HCT116 (cell line): ENCODE measurements at regions not wholly inside any gene's neighbourhood (a gene's known extent, or its start where the extent isn't known, plus 50 kb on each side); places are given as distances from the start of the nearest gene placed in this dataset.

Experiments used
- ATAC-seq: fragments of 200-7000 bp; cut with Tn5 transposase; 2 replicates; pipeline ENCODE4 v1.9.1; 2020; ENCODE audit warnings: mild to moderate bottlenecking, moderate library complexity
- BruUV-seq: library from RNA; stranded (reverse); fragments of 400-500 nt; replicated peaks from 2 replicates; lab custom pipeline; 2021; lab: Mats Ljungman, UMichigan
- CTCF ChIA-PET: fragments of 300-600 bp; sonication (Branson Sonifier 250); formaldehyde crosslinking; loops from one replicate; lab custom pipeline; 2021; ENCODE audit warnings: antibody characterized with exemption; lab: Charles Lee
- POLR2A ChIA-PET: fragments of 300-600, 350-600 bp; sonication (Branson Sonifier 250); formaldehyde crosslinking; loops from one replicate; lab custom pipeline; 2021; ENCODE audit warnings: antibody characterized with exemption; lab: Charles Lee
- RAD21 ChIA-PET, 2 experiments: fragments of 300-600 bp; sonication (Branson Sonifier 250); formaldehyde crosslinking; loops; one replicate each; lab custom pipeline; 2023; ENCODE audit warnings: low total read pairs in 2 of 2; ENCODE audit not compliant: uncharacterized antibody in 2 of 2, unreplicated experiment in 2 of 2, low non-redundant PET in 1 of 2; lab: Charles Lee
- DNase-seq: peaks from one replicate; pipeline ENCODE4 v3.0.0-alpha.2; 2010; ENCODE audit warnings: low read depth, low spot score
- H2AFZ ChIP-seq: fragments of 200-600 bp; shearing (Covaris generic), sonication (generic); 2 replicates; pipeline ENCODE4 v1.6.1; 2017; ENCODE audit warnings: low read depth, mixed run types, mixed read lengths, antibody characterized with exemption, low read length; ENCODE audit not compliant: poor library complexity, severe bottlenecking
- H3K27ac ChIP-seq: 2 replicates; pipeline ENCODE4 v1.5.1; 2012; ENCODE audit warnings: low read depth, low read length
- H3K27me3 ChIP-seq: fragments of 200-600 bp; sonication (generic); 2 replicates; pipeline ENCODE4 v1.6.1; 2016; ENCODE audit warnings: mixed run types, low read length, mixed read lengths; ENCODE audit not compliant: insufficient read depth
- H3K36me3 ChIP-seq, 2 experiments: fragments of 200-500 bp in 1 of 2; fragments of 200-600 bp in 1 of 2; sonication (Bioruptor generic) in 1 of 2; sonication (generic) in 1 of 2; 2 replicates each; pipeline versions ENCODE4 v1.5.1 to v1.6.1; 2014 to 2016; ENCODE audit warnings: low read length in 2 of 2, inconsistent platforms in 1 of 2, mixed read lengths in 1 of 2, mixed run types in 1 of 2; ENCODE audit not compliant: insufficient read depth in 2 of 2, control insufficient read depth in 1 of 2
- H3K4me1 ChIP-seq, 2 experiments: fragments of 200-600 bp in 1 of 2; sonication (generic) in 1 of 2; 2 replicates each; pipeline versions ENCODE4 v1.5.1 to v1.6.1; 2012 to 2017; ENCODE audit warnings: low read length in 2 of 2, inconsistent platforms in 1 of 2, mild to moderate bottlenecking in 1 of 2, mixed read lengths in 1 of 2, mixed run types in 1 of 2, moderate library complexity in 1 of 2; ENCODE audit not compliant: insufficient read depth in 2 of 2, control insufficient read depth in 1 of 2
- H3K4me2 ChIP-seq: fragments of 200-600 bp; sonication (generic); 2 replicates; pipeline ENCODE4 v1.6.1; 2017; ENCODE audit warnings: mixed run types, low read length, mixed read lengths
- H3K4me3 ChIP-seq, 2 experiments: fragments of 200-600 bp in 1 of 2; sonication (generic) in 1 of 2; replicated peaks in 1 of 2; 2 replicates each; pipeline ENCODE4 v1.5.1; 2011 to 2016; ENCODE audit warnings: low read length in 2 of 2, control low read depth in 1 of 2, low read depth in 1 of 2, mild to moderate bottlenecking in 1 of 2, mixed read lengths in 1 of 2, mixed run types in 1 of 2
- H3K79me2 ChIP-seq: fragments of 200-600 bp; sonication (generic); 2 replicates; pipeline ENCODE4 v1.6.1; 2017; ENCODE audit warnings: mild to moderate bottlenecking, mixed run types, low read length, moderate library complexity, mixed read lengths; ENCODE audit not compliant: insufficient read depth
- H3K9ac ChIP-seq: fragments of 200-600 bp; sonication (generic); 2 replicates; pipeline ENCODE4 v1.6.1; 2016; ENCODE audit warnings: low read length, mixed read lengths
- H3K9me2 ChIP-seq: fragments of 200-600 bp; sonication (generic), shearing (Covaris generic); 2 replicates; pipeline ENCODE4 v1.6.1; 2017; ENCODE audit warnings: mixed run types, mild to moderate bottlenecking, moderate library complexity; ENCODE audit not compliant: insufficient read depth
- H3K9me3 ChIP-seq, 2 experiments: fragments of 200-500 bp in 1 of 2; fragments of 200-600 bp in 1 of 2; sonication (Bioruptor generic) in 1 of 2; sonication (generic) in 1 of 2; 2 replicates each; pipeline ENCODE4 v1.6.1; 2014 to 2017; ENCODE audit warnings: low read length in 2 of 2, mixed read lengths in 2 of 2, inconsistent platforms in 1 of 2, low read depth in 1 of 2, mild to moderate bottlenecking in 1 of 2, mixed run types in 1 of 2, moderate library complexity in 1 of 2; ENCODE audit not compliant: control insufficient read depth in 1 of 2, insufficient read depth in 1 of 2
- H4K20me1 ChIP-seq: fragments of 200-600 bp; sonication (generic), shearing (Covaris generic); 2 replicates; pipeline ENCODE4 v1.6.1; 2017; ENCODE audit warnings: mixed run types, mild to moderate bottlenecking, moderate library complexity; ENCODE audit not compliant: insufficient read depth
- ATF3 ChIP-seq: IDR thresholded peaks from 2 replicates; pipeline ENCODE4 v1.6.1; 2012
- CBX3 ChIP-seq: IDR thresholded peaks from 2 replicates; pipeline ENCODE4 v1.6.1; 2012; ENCODE audit warnings: low read depth
- CEBPB ChIP-seq: IDR thresholded peaks from 2 replicates; pipeline ENCODE4 v1.6.1; 2012; ENCODE audit warnings: low read depth
- EGR1 ChIP-seq: IDR thresholded peaks from 2 replicates; pipeline ENCODE4 v1.6.1; 2012; ENCODE audit warnings: low read depth
- ELF1 ChIP-seq: IDR thresholded peaks from 2 replicates; pipeline ENCODE4 v1.6.1; 2012; ENCODE audit warnings: low read depth, borderline replicate concordance
- EZH2 ChIP-seq: fragments of 200-600 bp; sonication (generic); IDR thresholded peaks from 2 replicates; pipeline ENCODE4 v1.6.1; 2017; ENCODE audit warnings: antibody characterized with exemption, mixed run types
- EZH2phosphoT487 ChIP-seq: fragments of 200-600 bp; IDR thresholded peaks from 2 replicates; pipeline ENCODE4 v1.6.1; 2018; ENCODE audit warnings: antibody characterized with exemption, borderline replicate concordance
- FOSL1 ChIP-seq: IDR thresholded peaks from 2 replicates; pipeline ENCODE4 v1.6.1; 2012; ENCODE audit warnings: low read depth
- JUND ChIP-seq: IDR thresholded peaks from 2 replicates; pipeline ENCODE4 v1.6.1; 2012
- POLR2A ChIP-seq: IDR thresholded peaks from 2 replicates; pipeline ENCODE4 v1.7.0; 2011; ENCODE audit warnings: borderline replicate concordance; ENCODE audit not compliant: insufficient read depth, insufficient read length; ENCODE audit errors: extremely low read depth
- POLR2AphosphoS5 ChIP-seq: IDR thresholded peaks from 2 replicates; pipeline ENCODE4 v1.6.1; 2011; ENCODE audit warnings: mild to moderate bottlenecking, low read depth, low read length, moderate library complexity
- RAD21 ChIP-seq: IDR thresholded peaks from 2 replicates; pipeline ENCODE4 v1.6.1; 2012; ENCODE audit warnings: low read depth, mild to moderate bottlenecking
- SIN3A ChIP-seq: IDR thresholded peaks from 2 replicates; pipeline ENCODE4 v1.6.1; 2012; ENCODE audit warnings: low read depth
- SP1 ChIP-seq: IDR thresholded peaks from 2 replicates; pipeline ENCODE4 v1.6.1; 2012; ENCODE audit warnings: low read depth
- SRF ChIP-seq: IDR thresholded peaks from 2 replicates; pipeline ENCODE4 v1.6.1; 2012; ENCODE audit warnings: low read depth
- TCF7L2 ChIP-seq: IDR thresholded peaks from 2 replicates; pipeline ENCODE4 v1.7.0; 2011; ENCODE audit warnings: borderline replicate concordance, inconsistent platforms; ENCODE audit not compliant: insufficient read depth, insufficient read length; ENCODE audit errors: extremely low read depth
- YY1 ChIP-seq: IDR thresholded peaks from 2 replicates; pipeline ENCODE4 v1.6.1; 2011; ENCODE audit warnings: low read length, low read depth, moderate library complexity, mild to moderate bottlenecking; ENCODE audit not compliant: insufficient replicate concordance; ENCODE audit errors: extremely low read depth
- ZNF274 ChIP-seq: fragments of 200-500 bp; sonication (Bioruptor generic); IDR thresholded peaks from 2 replicates; pipeline ENCODE4 v1.6.1; 2014; ENCODE audit warnings: mild to moderate bottlenecking, low read depth, low read length, inconsistent platforms
- intact Hi-C: fragments of 100-400 bp; cut with micrococcal nuclease; formaldehyde crosslinking; loops from 2 replicates; pipeline ENCODE4 v1.10.0; 2022
- TF ChIP-seq, protein P1 (sequence below), 3 experiments: fragments of 200-600 bp in 1 of 3; sonication (generic) in 1 of 3; IDR thresholded peaks in 2 of 3; conservative IDR thresholded peaks in 1 of 3; 2 replicates each; pipeline ENCODE4 v1.5.1; 2012 to 2017; ENCODE audit warnings: low read depth in 2 of 3, low read length in 2 of 3, antibody characterized with exemption in 1 of 3, borderline replicate concordance in 1 of 3, control low read depth in 1 of 3, mild to moderate bottlenecking in 1 of 3, mixed read lengths in 1 of 3, mixed run types in 1 of 3, moderate library complexity in 1 of 3; ENCODE audit not compliant: insufficient read depth in 1 of 3
- TF ChIP-seq, protein P2 (sequence below): IDR thresholded peaks from 2 replicates; pipeline ENCODE4 v1.6.1; 2012; ENCODE audit warnings: low read depth

DNA sequence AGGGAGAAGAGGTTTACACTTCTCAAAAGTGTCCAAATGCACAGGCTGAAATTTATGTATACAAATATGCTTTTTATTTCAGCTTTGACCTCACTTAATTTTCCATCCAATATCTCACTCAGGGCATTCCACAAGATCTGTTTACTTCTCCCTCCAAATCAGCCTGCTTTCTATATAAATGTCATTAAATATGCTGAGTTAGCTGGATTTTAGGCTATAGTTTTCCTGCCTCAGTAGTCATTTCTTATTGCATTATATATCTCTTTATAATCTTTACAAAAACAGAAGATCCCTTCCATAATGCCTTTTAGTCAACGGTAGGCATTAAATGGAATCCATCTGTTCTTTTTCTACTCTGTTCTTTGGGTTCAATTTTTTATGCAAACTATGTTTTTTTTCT is 71.7 kb upstream of the KCND2 start:
- TF ChIP-seq YY1 (no peak), ELF1 (no peak), POLR2AphosphoS5 (no peak), TCF7L2 (no peak), EGR1 (no peak), EZH2 (no peak), FOSL1 (no peak), SP1 (no peak), POLR2A (no peak), ZNF274 (no peak), RAD21 (no peak), CBX3 (no peak), SIN3A (no peak), SRF (no peak), EZH2phosphoT487 (no peak), CEBPB (no peak), ATF3 (no peak), JUND (no peak)
- TF ChIP-seq, protein P1, sequence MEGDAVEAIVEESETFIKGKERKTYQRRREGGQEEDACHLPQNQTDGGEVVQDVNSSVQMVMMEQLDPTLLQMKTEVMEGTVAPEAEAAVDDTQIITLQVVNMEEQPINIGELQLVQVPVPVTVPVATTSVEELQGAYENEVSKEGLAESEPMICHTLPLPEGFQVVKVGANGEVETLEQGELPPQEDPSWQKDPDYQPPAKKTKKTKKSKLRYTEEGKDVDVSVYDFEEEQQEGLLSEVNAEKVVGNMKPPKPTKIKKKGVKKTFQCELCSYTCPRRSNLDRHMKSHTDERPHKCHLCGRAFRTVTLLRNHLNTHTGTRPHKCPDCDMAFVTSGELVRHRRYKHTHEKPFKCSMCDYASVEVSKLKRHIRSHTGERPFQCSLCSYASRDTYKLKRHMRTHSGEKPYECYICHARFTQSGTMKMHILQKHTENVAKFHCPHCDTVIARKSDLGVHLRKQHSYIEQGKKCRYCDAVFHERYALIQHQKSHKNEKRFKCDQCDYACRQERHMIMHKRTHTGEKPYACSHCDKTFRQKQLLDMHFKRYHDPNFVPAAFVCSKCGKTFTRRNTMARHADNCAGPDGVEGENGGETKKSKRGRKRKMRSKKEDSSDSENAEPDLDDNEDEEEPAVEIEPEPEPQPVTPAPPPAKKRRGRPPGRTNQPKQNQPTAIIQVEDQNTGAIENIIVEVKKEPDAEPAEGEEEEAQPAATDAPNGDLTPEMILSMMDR (IDR thresholded peaks at IDR 0.05 in 2 of 3, conservative IDR thresholded peaks at IDR 0.05 in 1 of 3; ENCODE audit: borderline replicate concordance in 1 of 3, insufficient read depth in 1 of 3, low read depth in 2 of 3, low read length in 2 of 3) = no peak
- TF ChIP-seq, protein P2, sequence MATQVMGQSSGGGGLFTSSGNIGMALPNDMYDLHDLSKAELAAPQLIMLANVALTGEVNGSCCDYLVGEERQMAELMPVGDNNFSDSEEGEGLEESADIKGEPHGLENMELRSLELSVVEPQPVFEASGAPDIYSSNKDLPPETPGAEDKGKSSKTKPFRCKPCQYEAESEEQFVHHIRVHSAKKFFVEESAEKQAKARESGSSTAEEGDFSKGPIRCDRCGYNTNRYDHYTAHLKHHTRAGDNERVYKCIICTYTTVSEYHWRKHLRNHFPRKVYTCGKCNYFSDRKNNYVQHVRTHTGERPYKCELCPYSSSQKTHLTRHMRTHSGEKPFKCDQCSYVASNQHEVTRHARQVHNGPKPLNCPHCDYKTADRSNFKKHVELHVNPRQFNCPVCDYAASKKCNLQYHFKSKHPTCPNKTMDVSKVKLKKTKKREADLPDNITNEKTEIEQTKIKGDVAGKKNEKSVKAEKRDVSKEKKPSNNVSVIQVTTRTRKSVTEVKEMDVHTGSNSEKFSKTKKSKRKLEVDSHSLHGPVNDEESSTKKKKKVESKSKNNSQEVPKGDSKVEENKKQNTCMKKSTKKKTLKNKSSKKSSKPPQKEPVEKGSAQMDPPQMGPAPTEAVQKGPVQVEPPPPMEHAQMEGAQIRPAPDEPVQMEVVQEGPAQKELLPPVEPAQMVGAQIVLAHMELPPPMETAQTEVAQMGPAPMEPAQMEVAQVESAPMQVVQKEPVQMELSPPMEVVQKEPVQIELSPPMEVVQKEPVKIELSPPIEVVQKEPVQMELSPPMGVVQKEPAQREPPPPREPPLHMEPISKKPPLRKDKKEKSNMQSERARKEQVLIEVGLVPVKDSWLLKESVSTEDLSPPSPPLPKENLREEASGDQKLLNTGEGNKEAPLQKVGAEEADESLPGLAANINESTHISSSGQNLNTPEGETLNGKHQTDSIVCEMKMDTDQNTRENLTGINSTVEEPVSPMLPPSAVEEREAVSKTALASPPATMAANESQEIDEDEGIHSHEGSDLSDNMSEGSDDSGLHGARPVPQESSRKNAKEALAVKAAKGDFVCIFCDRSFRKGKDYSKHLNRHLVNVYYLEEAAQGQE = no peak
- CTCF ChIA-PET = no interaction called here
- Histone ChIP-seq H3K27ac (no peak overlapping the region), H2AFZ (no peak overlapping the region), H3K4me3 (no peak overlapping the region), H3K9me3 (no peaks in the 10 kb centered on the region), H4K20me1 (no peaks in the 10 kb centered on the region), H3K27me3 (no peaks in the 10 kb centered on the region), H3K4me2 (no peak overlapping the region), H3K9me2 (no peaks in the 10 kb centered on the region), H3K79me2 (no peaks in the 10 kb centered on the region), H3K4me1 (no peaks in the 10 kb centered on the region), H3K36me3 (no peaks in the 10 kb centered on the region), H3K9ac (no peak overlapping the region)
- DNase-seq (no peak), ATAC-seq (no peak)
- POLR2A ChIA-PET = no interaction called here
- BruUV-seq = no TSS peak
- intact Hi-C loops = no loop called here
- RAD21 ChIA-PET = no interaction called here
